NB4 (cell line): ENCODE measurements at regions not wholly inside any gene's neighbourhood (a gene's known extent, or its start where the extent isn't known, plus 50 kb on each side); places are given as distances from the start of the nearest gene placed in this dataset.

Source experiments
- CTCF ChIP-seq: IDR thresholded peaks from one replicate; pipeline ENCODE4 v1.5.1; 2012; ENCODE audit warnings: low read depth, low read length
- MAX ChIP-seq: IDR thresholded peaks from 2 replicates; pipeline ENCODE4 v1.6.1; 2011; ENCODE audit warnings: low read depth, low read length

GRCh38 chr2:2591542-2591940 lies 260.5 kb upstream of the MYT1L start:
- no peak for TF ChIP-seq MAX
- TF ChIP-seq CTCF, result no peak
